OCI-LY7 (cell line): ENCODE measurements at regions not wholly inside any gene's neighbourhood (a gene's known extent, or its start where the extent isn't known, plus 50 kb on each side); places are given as distances from the start of the nearest gene placed in this dataset.

Experiments used
- CTCF ChIP-seq: fragments of 200-600 bp; sonication (generic); conservative IDR thresholded peaks from 2 replicates; pipeline ENCODE4 v1.5.1; 2014; ENCODE audit warnings: mild to moderate bottlenecking, antibody characterized with exemption, low read length, moderate library complexity, mixed read lengths
- EZH2phosphoT487 ChIP-seq: fragments of 200-600 bp; sonication (generic); IDR thresholded peaks from 2 replicates; pipeline ENCODE4 v1.6.1; 2018; ENCODE audit warnings: low read depth, borderline replicate concordance, mild to moderate bottlenecking, mixed run types, antibody characterized with exemption, low read length, moderate library complexity, mixed read lengths

- no peak for TF ChIP-seq EZH2phosphoT487
- TF ChIP-seq CTCF = no peak
These were observed 130.6 kb upstream of the ATP6AP2 start for GRCh38 chrX:40449956-40450706.
